ENCODE measurements at regions not wholly inside any gene's neighbourhood (a gene's known extent, or its start where the extent isn't known, plus 50 kb on each side); places are given as distances from the start of the nearest gene placed in this dataset.

GRCh38 chr6:1096967-1097765, 214.7 kb upstream of the FOXQ1 start:
- CTCF ChIA-PET, result no interaction called here
- Histone ChIP-seq H3K4me3 (ENCODE audit: low read length) (no peak overlapping the region), H3K4me1 (ENCODE audit: control insufficient read depth in 2 of 2, insufficient read depth in 2 of 2, low read length in 2 of 2) (no peaks in the 10 kb centered on the region), H3K27me3 (ENCODE audit: control insufficient read depth in 2 of 2, insufficient read depth in 2 of 2, low read length in 2 of 2) (no peaks in the 10 kb centered on the region), H3K27ac (ENCODE audit: low read depth, low read length) (no peak overlapping the region), H3K9me3 (ENCODE audit: control insufficient read depth in 2 of 3, low read length in 3 of 3) (no peaks in the 10 kb centered on the region), H3K36me3 (ENCODE audit: control insufficient read depth in 2 of 3, insufficient read depth in 3 of 3, low read length in 3 of 3) (no peaks in the 10 kb centered on the region)
- H3K4me3 Mint-ChIP-seq, result no peak overlapping the region
- H3K27me3 Mint-ChIP-seq, result peaks cover 7 to 41% (median 32%) of the 10 kb centered on the region in 5 donors
- H3K36me3 Mint-ChIP-seq, result peaks cover 0 to 5% (median 0%) of the 10 kb centered on the region in 5 donors
- H3K27ac Mint-ChIP-seq, result no peak overlapping the region
- DNase-seq (no peak), ATAC-seq (no peak)
- intact Hi-C loops (cut with micrococcal nuclease), result no loop called here
- peaks cover 0 to 7% (median 0%) of the 10 kb centered on the region in 11 donors for H3K9me3 Mint-ChIP-seq
- H3K4me1 Mint-ChIP-seq, result peaks cover 0 to 2% (median 0%) of the 10 kb centered on the region in 7 donors
- POLR2A ChIA-PET, result no interaction called here

DNA sequence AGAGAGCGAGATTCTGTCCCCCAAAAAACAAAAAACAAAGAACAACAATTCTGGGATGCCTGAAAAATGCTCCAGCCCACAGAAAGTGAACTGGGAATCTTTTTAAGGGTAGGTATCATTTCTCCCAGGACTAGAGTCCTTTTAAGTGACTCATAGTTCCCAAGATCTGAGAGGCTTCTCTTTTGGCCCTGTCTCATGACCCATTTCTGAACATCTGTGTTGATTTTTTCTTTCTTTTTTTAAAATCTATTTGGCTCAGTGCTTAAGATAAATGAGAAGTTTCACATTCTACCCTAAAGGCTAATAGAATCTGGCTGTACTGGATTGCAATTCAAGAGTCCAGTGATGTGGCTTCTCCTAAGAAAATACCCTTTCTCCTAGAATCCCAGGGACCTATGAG, 217.6 kb upstream of the FOXQ1 start:
- Mint-ChIP-seq H3K27ac (no peak overlapping the region), H3K4me3 (no peak overlapping the region), H3K27me3 (peaks cover 0 to 25% (median 16%) of the 10 kb centered on the region in 5 donors), H3K4me1 (peaks cover 0 to 2% (median 0%) of the 10 kb centered on the region in 7 donors), H3K36me3 (peaks cover 0 to 5% (median 0%) of the 10 kb centered on the region in 5 donors), H3K9me3 (peaks cover 0 to 7% (median 0%) of the 10 kb centered on the region in 11 donors)
- intact Hi-C loops (cut with micrococcal nuclease), result no loop called here
- no peaks in the 10 kb centered on the region for H3K27me3 ChIP-seq (ENCODE audit: control insufficient read depth in 2 of 2, insufficient read depth in 2 of 2, low read length in 2 of 2)
- no peak overlapping the region for H3K4me3 ChIP-seq (ENCODE audit: low read length)
- ATAC-seq (no peak), DNase-seq (no peak)
- POLR2A ChIA-PET, result no interaction called here
- CTCF ChIA-PET, result no interaction called here
- no peaks in the 10 kb centered on the region for H3K4me1 ChIP-seq (ENCODE audit: control insufficient read depth in 2 of 2, insufficient read depth in 2 of 2, low read length in 2 of 2)
- H3K36me3 ChIP-seq (ENCODE audit: control insufficient read depth in 2 of 3, insufficient read depth in 3 of 3, low read length in 3 of 3), result no peaks in the 10 kb centered on the region
- no peak overlapping the region for H3K27ac ChIP-seq (ENCODE audit: low read depth, low read length)
- no peaks in the 10 kb centered on the region for H3K9me3 ChIP-seq (ENCODE audit: control insufficient read depth in 2 of 3, low read length in 3 of 3)

DNA sequence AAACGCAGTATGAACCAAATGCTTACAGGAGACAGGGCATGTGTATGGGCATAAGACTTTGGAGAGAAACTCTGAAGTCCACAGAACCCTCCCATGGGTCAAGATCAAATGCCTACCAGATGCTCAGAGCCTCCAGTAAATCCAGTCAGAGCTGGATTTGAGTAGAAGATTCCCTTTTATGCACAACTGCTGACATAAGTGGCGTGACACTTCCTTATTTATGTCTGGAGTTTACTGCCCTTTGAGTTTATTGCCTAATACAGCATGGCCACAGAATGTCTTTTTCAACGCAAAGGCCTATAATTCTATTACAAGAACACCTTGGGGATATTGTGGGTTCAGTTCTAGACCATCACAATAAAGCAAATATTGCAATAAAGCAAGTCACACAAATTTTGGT, 220.0 kb upstream of the FOXQ1 start:
- Mint-ChIP-seq H3K9me3 (peaks cover 0 to 7% (median 0%) of the 10 kb centered on the region in 11 donors), H3K36me3 (peaks cover 0 to 5% (median 0%) of the 10 kb centered on the region in 5 donors), H3K27ac (no peak overlapping the region), H3K4me1 (peaks cover 0 to 2% (median 0%) of the 10 kb centered on the region in 7 donors), H3K27me3 (peaks cover 0 to 27% (median 24%) of the 10 kb centered on the region in 5 donors), H3K4me3 (no peak overlapping the region)
- Histone ChIP-seq H3K4me3 (ENCODE audit: low read length) (no peak overlapping the region), H3K9me3 (ENCODE audit: control insufficient read depth in 2 of 3, low read length in 3 of 3) (no peaks in the 10 kb centered on the region), H3K27me3 (ENCODE audit: control insufficient read depth in 2 of 2, insufficient read depth in 2 of 2, low read length in 2 of 2) (no peaks in the 10 kb centered on the region), H3K36me3 (ENCODE audit: control insufficient read depth in 2 of 3, insufficient read depth in 3 of 3, low read length in 3 of 3) (no peaks in the 10 kb centered on the region), H3K27ac (ENCODE audit: low read depth, low read length) (no peak overlapping the region), H3K4me1 (ENCODE audit: control insufficient read depth in 2 of 2, insufficient read depth in 2 of 2, low read length in 2 of 2) (no peaks in the 10 kb centered on the region)
- POLR2A ChIA-PET, result no interaction called here
- intact Hi-C loops (cut with micrococcal nuclease), result no loop called here
- no peak for ATAC-seq
- DNase-seq, result no peak
- CTCF ChIA-PET, result no interaction called here

- ChIA-PET POLR2A (no interaction called here), CTCF (no interaction called here)
- DNase-seq (no peak), ATAC-seq (no peak)
- Mint-ChIP-seq H3K9me3 (peaks cover 0 to 2% (median 0%) of the 10 kb centered on the region in 11 donors), H3K4me1 (no peaks in the 10 kb centered on the region), H3K36me3 (peaks cover 0 to 4% (median 0%) of the 10 kb centered on the region in 5 donors), H3K4me3 (no peak overlapping the region), H3K27ac (no peak overlapping the region), H3K27me3 (peaks cover 0 to 35% (median 29%) of the 10 kb centered on the region in 5 donors)
- Histone ChIP-seq H3K4me1 (ENCODE audit: control insufficient read depth in 2 of 2, insufficient read depth in 2 of 2, low read length in 2 of 2) (no peaks in the 10 kb centered on the region), H3K9me3 (ENCODE audit: control insufficient read depth in 2 of 3, low read length in 3 of 3) (no peaks in the 10 kb centered on the region), H3K27ac (ENCODE audit: low read depth, low read length) (no peak overlapping the region), H3K4me3 (ENCODE audit: low read length) (no peak overlapping the region), H3K27me3 (ENCODE audit: control insufficient read depth in 2 of 2, insufficient read depth in 2 of 2, low read length in 2 of 2) (no peaks in the 10 kb centered on the region), H3K36me3 (ENCODE audit: control insufficient read depth in 2 of 3, insufficient read depth in 3 of 3, low read length in 3 of 3) (no peaks in the 10 kb centered on the region)
- intact Hi-C loops (cut with micrococcal nuclease), result no loop called here
Observed at GRCh38 chr6:1089859-1090258, 222.0 kb upstream of the FOXQ1 start.

GRCh38 chr6:1088492-1089001, 223.4 kb upstream of the FOXQ1 start:
- no peaks in the 10 kb centered on the region for H3K27me3 ChIP-seq (ENCODE audit: control insufficient read depth in 2 of 2, insufficient read depth in 2 of 2, low read length in 2 of 2)
- H3K4me1 Mint-ChIP-seq, result no peaks in the 10 kb centered on the region
- intact Hi-C loops (cut with micrococcal nuclease), result no loop called here
- no peaks in the 10 kb centered on the region for H3K9me3 Mint-ChIP-seq
- no peaks in the 10 kb centered on the region for H3K4me1 ChIP-seq (ENCODE audit: control insufficient read depth in 2 of 2, insufficient read depth in 2 of 2, low read length in 2 of 2)
- H3K4me3 Mint-ChIP-seq, result no peak overlapping the region
- H3K9me3 ChIP-seq (ENCODE audit: control insufficient read depth in 2 of 3, low read length in 3 of 3), result no peaks in the 10 kb centered on the region
- H3K4me3 ChIP-seq (ENCODE audit: low read length), result no peak overlapping the region
- ATAC-seq, result no peak
- no peaks in the 10 kb centered on the region for H3K36me3 ChIP-seq (ENCODE audit: control insufficient read depth in 2 of 3, insufficient read depth in 3 of 3, low read length in 3 of 3)
- DNase-seq, result no peak
- CTCF ChIA-PET, result no interaction called here
- no peaks in the 10 kb centered on the region for H3K36me3 Mint-ChIP-seq
- POLR2A ChIA-PET, result no interaction called here
- no peak overlapping the region for H3K27ac ChIP-seq (ENCODE audit: low read depth, low read length)
- peaks cover 0 to 33% (median 26%) of the 10 kb centered on the region in 5 donors for H3K27me3 Mint-ChIP-seq
- no peak overlapping the region for H3K27ac Mint-ChIP-seq

DNA sequence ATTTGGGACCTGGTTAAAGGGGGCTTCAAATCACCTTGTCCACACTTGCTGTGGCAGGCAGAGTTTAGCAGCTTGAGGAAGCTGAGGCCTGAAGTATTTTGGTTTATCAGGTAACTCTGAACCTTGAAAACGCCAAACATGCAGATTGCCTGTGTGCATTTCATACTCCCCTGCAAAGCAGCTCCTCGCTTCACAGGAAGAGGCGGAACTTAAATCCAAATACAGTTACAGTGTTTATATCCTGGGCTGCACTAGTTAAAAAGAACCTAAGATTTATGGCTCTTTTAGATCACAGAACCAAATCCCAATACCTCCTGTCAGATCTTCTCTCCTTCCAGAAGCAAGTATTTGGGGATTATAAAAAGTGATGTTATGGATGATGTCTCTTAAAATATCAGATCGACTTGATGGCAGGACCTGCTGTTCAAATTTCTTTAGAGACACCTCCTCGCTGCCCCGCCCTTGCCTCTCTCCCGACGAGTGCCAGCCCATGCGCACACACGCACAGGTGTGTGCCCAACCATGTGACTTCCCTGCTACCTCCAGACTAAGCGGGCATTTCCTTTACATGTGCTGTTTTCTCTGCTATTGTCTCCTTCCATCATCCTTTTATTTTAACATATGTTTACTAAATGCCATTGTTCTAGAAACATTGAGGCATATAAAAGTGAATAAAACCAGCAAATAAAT, 224.6 kb upstream of the FOXQ1 start:
- ChIA-PET CTCF (no interaction called here), POLR2A (no interaction called here)
- no peak overlapping the region for H3K4me3 Mint-ChIP-seq
- DNase-seq, result no peak
- no peaks in the 10 kb centered on the region for H3K4me1 Mint-ChIP-seq
- H3K4me1 ChIP-seq (ENCODE audit: control insufficient read depth in 2 of 2, insufficient read depth in 2 of 2, low read length in 2 of 2), result no peaks in the 10 kb centered on the region
- peaks cover 0 to 27% (median 18%) of the 10 kb centered on the region in 5 donors for H3K27me3 Mint-ChIP-seq
- no peaks in the 10 kb centered on the region for H3K27me3 ChIP-seq (ENCODE audit: control insufficient read depth in 2 of 2, insufficient read depth in 2 of 2, low read length in 2 of 2)
- no peaks in the 10 kb centered on the region for H3K9me3 ChIP-seq (ENCODE audit: control insufficient read depth in 2 of 3, low read length in 3 of 3)
- intact Hi-C loops (cut with micrococcal nuclease), result no loop called here
- H3K27ac Mint-ChIP-seq, result no peak overlapping the region
- no peak overlapping the region for H3K4me3 ChIP-seq (ENCODE audit: low read length)
- no peaks in the 10 kb centered on the region for H3K36me3 ChIP-seq (ENCODE audit: control insufficient read depth in 2 of 3, insufficient read depth in 3 of 3, low read length in 3 of 3)
- H3K36me3 Mint-ChIP-seq, result no peaks in the 10 kb centered on the region
- no peak overlapping the region for H3K27ac ChIP-seq (ENCODE audit: low read depth, low read length)
- ATAC-seq, result no peak
- H3K9me3 Mint-ChIP-seq, result no peaks in the 10 kb centered on the region
